PFSK-1 (cell line): ENCODE measurements at regions not wholly inside any gene's neighbourhood (a gene's known extent, or its start where the extent isn't known, plus 50 kb on each side); places are given as distances from the start of the nearest gene placed in this dataset.

ENCODE experiments used
- FOXP2 ChIP-seq: optimal IDR thresholded peaks from 2 replicates; pipeline ENCODE3; 2011; ENCODE audit warnings: borderline replicate concordance, control low read depth, inconsistent platforms; ENCODE audit not compliant: insufficient read depth; ENCODE audit errors: extremely low read length, extremely low read depth
- POLR2AphosphoS5 ChIP-seq: IDR thresholded peaks from 2 replicates; pipeline ENCODE4 v1.6.1; 2012; ENCODE audit warnings: low read depth, mild to moderate bottlenecking, control low read depth, low read length, moderate library complexity
- SIN3A ChIP-seq: IDR thresholded peaks from 2 replicates; pipeline ENCODE4 v1.6.1; 2012; ENCODE audit warnings: mild to moderate bottlenecking, low read length, moderate library complexity, borderline replicate concordance; ENCODE audit not compliant: insufficient read depth
- TAF1 ChIP-seq: IDR thresholded peaks from 2 replicates; pipeline ENCODE4 v1.6.1; 2012; ENCODE audit warnings: low read length, control low read depth, borderline replicate concordance; ENCODE audit not compliant: insufficient read depth
- TF ChIP-seq, protein P1 (sequence below), 2 experiments: IDR thresholded peaks; 2 replicates each; pipeline versions ENCODE4 v1.6.1 to v1.8.0; 2011 to 2012; ENCODE audit warnings: low read depth in 2 of 2, low read length in 2 of 2, control low read depth in 1 of 2, inconsistent platforms in 1 of 2, mild to moderate bottlenecking in 1 of 2, moderate library complexity in 1 of 2; ENCODE audit not compliant: insufficient read depth in 1 of 2

DNA sequence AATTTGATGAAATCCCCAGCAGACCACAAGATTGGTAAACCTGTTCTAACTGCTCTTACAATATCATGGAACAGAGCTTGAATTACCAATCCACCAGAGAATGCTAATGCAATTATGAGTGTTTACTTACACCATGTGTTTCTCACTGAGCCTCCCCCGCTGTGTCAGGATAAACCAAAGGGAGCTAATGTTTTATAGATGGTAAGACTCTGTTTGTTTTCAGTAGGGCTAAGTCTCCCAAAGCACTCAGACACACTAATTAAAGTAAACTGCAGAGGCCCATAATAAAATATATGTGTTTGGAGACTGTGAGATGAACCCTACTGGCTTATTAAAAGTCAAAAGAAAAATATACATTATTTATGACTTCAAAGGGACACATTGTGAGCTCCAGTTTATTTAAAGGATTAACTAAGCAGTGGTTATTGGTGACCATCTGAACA is 261.7 kb upstream of the FAM241A start:
- TF ChIP-seq POLR2AphosphoS5: no peak
- no peak for TF ChIP-seq SIN3A
- TF ChIP-seq, protein P1, sequence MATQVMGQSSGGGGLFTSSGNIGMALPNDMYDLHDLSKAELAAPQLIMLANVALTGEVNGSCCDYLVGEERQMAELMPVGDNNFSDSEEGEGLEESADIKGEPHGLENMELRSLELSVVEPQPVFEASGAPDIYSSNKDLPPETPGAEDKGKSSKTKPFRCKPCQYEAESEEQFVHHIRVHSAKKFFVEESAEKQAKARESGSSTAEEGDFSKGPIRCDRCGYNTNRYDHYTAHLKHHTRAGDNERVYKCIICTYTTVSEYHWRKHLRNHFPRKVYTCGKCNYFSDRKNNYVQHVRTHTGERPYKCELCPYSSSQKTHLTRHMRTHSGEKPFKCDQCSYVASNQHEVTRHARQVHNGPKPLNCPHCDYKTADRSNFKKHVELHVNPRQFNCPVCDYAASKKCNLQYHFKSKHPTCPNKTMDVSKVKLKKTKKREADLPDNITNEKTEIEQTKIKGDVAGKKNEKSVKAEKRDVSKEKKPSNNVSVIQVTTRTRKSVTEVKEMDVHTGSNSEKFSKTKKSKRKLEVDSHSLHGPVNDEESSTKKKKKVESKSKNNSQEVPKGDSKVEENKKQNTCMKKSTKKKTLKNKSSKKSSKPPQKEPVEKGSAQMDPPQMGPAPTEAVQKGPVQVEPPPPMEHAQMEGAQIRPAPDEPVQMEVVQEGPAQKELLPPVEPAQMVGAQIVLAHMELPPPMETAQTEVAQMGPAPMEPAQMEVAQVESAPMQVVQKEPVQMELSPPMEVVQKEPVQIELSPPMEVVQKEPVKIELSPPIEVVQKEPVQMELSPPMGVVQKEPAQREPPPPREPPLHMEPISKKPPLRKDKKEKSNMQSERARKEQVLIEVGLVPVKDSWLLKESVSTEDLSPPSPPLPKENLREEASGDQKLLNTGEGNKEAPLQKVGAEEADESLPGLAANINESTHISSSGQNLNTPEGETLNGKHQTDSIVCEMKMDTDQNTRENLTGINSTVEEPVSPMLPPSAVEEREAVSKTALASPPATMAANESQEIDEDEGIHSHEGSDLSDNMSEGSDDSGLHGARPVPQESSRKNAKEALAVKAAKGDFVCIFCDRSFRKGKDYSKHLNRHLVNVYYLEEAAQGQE (IDR thresholded peaks at IDR 0.05; ENCODE audit: insufficient read depth in 1 of 2, low read depth in 2 of 2, low read length in 2 of 2): no peak
- no peak for TF ChIP-seq FOXP2
- no peak for TF ChIP-seq TAF1

DNA sequence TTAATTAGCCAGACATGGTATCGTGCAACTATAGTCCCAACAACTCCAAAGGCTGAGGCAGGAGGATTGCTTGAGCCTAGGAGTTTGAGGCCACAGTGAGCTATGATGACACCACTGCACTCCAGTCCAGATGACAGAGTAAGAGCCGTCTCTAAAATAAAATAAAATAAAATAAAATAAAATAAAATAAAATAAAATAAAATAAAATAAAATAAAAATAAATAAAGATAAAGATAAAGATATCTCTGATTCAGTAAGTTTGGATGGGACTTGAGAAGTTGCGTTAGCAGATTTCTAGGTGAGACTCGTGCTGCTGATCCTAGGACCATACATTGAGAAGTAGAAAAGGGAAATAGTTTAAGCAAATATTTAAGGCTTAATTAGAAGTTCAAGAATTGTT is 254.8 kb upstream of the FAM241A start:
- TF ChIP-seq SIN3A (no peak), TAF1 (no peak), FOXP2 (no peak), POLR2AphosphoS5 (no peak)
- TF ChIP-seq, protein P1 (IDR thresholded peaks at IDR 0.05; ENCODE audit: insufficient read depth in 1 of 2, low read depth in 2 of 2, low read length in 2 of 2): no peak

DNA sequence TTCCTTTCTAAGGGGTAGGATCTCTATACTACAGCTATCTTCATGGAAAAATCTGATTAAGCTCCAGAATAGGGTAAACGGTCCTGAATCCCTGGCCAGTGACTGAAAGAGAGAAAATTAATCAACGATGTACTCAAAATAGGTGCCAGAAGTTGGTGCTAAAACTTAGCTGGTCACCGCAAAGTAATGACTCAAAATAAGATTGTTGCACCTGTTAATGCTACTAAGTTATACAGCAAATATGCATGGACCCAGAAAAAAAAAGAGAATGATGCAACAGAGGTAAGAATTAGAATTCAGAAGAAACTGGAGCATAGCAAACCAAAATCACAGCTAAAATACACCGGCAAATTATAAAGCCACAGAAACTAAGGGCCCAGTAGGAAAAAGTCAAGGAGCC is 239.7 kb upstream of the FAM241A start:
- TF ChIP-seq SIN3A (no peak), POLR2AphosphoS5 (no peak), FOXP2 (no peak)
- TF ChIP-seq, protein P1 (IDR thresholded peaks at IDR 0.05; ENCODE audit: insufficient read depth in 1 of 2, low read depth in 2 of 2, low read length in 2 of 2): no peak

DNA sequence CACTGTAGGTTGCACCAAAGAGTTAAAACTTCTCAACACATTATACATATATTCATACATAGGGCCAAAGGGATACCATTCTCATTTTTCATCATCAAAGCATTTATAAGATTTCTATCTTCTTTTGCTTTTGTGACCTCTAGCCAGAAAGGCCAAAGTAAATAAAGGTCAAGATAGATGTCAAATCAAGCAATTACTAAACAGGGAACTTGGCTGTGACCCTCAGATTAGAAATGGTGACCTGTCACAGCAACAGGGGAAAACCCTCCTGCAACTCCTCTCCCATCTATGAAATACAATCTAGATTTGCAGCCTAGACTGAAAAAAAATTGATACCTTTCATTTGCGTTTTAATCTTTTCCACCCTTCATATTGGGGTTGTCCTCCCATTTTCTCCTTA is 225.6 kb upstream of the FAM241A start:
- TF ChIP-seq, protein P1 (IDR thresholded peaks at IDR 0.05; ENCODE audit: insufficient read depth in 1 of 2, low read depth in 2 of 2, low read length in 2 of 2): no peak
- TF ChIP-seq TAF1 (no peak), POLR2AphosphoS5 (no peak), SIN3A (no peak), FOXP2 (no peak)

DNA sequence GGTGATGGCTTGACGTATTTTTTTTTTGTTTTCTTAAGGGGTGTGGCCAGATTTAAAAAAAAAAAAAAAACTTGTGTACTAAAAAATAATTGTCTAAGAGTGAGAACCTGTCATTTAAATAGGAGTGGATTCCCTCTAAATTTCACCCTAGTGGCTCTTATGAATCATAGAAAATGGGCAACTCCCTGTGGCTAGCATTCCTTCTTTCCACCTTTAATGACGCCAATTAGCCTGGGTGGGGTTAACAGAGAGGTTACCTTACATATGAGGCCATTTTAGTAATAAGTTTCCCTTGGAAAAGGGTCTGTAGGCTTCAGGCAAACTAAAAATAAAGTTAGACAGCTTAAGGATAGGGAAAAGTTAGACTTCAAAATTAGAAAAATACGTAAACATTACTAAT is 223.5 kb upstream of the FAM241A start:
- TF ChIP-seq, protein P1 (IDR thresholded peaks at IDR 0.05; ENCODE audit: insufficient read depth in 1 of 2, low read depth in 2 of 2, low read length in 2 of 2): no peak
